ENCODE measurements at regions not wholly inside any gene's neighbourhood (a gene's known extent, or its start where the extent isn't known, plus 50 kb on each side); places are given as distances from the start of the nearest gene placed in this dataset.

DNA sequence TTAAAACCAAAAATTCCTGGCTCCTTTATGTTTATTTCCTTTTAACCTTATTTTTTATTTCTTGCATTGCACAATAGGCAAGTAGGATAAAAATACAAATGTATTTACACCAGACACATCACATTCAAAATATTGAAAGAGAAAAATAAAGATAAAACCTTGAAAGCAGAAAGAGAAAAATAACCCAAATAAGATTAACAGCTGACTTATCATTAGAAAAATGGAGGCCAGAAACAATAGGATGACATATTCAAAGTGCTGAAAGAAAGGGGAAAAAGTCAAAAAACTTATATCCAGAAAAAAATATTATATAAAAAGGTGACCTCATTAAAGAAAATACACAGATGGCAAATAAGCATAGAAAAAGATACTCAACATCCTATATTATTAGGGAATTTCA is 459.4 kb downstream of the NUF2 start:
- TF ChIP-seq, protein P1, sequence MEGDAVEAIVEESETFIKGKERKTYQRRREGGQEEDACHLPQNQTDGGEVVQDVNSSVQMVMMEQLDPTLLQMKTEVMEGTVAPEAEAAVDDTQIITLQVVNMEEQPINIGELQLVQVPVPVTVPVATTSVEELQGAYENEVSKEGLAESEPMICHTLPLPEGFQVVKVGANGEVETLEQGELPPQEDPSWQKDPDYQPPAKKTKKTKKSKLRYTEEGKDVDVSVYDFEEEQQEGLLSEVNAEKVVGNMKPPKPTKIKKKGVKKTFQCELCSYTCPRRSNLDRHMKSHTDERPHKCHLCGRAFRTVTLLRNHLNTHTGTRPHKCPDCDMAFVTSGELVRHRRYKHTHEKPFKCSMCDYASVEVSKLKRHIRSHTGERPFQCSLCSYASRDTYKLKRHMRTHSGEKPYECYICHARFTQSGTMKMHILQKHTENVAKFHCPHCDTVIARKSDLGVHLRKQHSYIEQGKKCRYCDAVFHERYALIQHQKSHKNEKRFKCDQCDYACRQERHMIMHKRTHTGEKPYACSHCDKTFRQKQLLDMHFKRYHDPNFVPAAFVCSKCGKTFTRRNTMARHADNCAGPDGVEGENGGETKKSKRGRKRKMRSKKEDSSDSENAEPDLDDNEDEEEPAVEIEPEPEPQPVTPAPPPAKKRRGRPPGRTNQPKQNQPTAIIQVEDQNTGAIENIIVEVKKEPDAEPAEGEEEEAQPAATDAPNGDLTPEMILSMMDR (IDR thresholded peaks at IDR 0.05): no peak
- no peak for TF ChIP-seq ZFX (IDR thresholded peaks at IDR 0.05; ENCODE audit: borderline replicate concordance)
- H3K27ac ChIP-seq: no peak overlapping the region

DNA sequence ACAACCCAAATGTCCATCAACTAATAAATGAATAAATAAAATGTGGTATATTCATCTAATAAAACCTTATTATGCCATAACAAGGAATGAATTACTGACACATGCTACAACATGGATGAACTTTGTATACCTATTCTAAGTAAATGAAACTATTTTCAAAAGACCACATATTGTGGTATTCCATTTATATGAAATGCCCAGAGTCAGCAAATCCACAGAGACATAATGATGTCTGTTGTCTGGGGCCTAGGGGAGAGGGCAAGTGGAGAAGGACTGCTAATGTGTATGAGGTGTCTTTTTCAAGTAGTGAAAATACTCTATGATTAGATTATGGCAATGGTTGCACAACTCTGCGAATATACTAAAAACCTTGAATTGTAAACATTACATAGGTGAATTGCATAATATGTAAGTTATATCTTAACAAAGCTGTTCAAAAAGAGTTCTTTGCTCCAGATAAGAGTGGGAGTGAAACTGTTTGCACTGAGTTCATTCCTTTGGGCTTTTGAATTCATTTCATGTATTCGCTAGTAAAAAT is 464.2 kb downstream of the NUF2 start:
- no peak for TF ChIP-seq ZFX (IDR thresholded peaks at IDR 0.05; ENCODE audit: borderline replicate concordance)
- H3K27ac ChIP-seq: no peak overlapping the region

DNA sequence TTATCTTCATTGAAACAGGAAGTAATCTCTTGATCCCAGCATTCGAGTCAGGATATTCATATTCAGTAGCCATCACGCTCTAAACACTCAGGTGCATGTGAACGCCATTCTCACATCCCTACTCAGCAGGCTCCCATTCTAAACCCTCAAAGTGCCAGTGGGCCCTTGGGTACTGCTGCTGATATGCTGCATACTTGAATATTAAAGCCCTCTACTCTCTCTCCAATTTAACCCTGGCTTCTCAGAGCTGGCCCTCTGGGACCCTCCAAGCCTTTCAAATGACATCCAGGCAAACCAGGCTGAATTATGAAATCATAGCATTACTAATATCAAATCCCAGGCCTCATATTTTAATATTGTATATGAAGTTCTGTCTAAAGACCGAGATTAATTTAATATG is 468.2 kb downstream of the NUF2 start:
- H3K27ac ChIP-seq: no peak overlapping the region
- TF ChIP-seq, protein P1 (IDR thresholded peaks at IDR 0.05): no peak
- TF ChIP-seq ZFX (IDR thresholded peaks at IDR 0.05; ENCODE audit: borderline replicate concordance): no peak

DNA sequence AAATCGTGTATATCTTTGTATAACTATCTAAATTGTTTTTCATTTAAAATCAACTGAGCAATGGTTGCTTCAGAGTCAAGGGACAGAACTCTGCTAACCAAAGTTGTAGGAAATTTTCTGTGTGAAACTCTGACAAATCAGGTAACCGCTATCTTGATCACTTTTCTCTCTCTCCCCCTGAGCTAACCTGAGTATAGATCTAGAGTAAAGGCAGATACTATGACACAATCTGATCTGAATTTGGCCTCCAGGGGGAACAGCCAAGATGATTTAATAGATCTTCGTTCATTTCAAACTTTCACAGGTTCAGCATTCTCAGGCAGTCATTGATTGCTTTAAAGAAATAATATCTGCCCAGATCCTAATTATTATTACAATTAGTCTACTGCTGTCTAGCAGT is 472.8 kb downstream of the NUF2 start:
- TF ChIP-seq, protein P1 (IDR thresholded peaks at IDR 0.05): no peak
- TF ChIP-seq ZFX (IDR thresholded peaks at IDR 0.05; ENCODE audit: borderline replicate concordance): no peak
- no peak overlapping the region for H3K27ac ChIP-seq

DNA sequence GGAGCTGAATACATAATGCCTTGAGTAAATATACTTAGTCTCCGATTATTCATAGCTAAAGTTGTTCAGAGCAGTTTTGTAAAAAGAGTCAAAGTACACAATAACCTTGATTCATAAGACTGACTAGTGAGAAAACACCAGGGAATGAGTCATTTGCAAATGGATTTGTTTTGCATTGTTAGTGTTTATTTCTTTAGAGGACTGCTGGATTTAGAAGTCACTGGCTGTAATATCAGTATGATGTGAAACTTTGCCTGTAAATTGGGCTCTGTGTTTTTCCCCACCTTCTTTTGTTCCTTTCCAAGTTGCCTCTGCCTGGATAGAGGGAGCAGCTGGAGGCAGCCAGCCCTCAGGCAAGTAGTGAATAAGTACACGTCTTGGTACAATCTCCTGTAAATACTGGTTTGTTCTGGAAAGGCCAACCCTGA is 474.7 kb downstream of the NUF2 start:
- TF ChIP-seq ZFX (IDR thresholded peaks at IDR 0.05; ENCODE audit: borderline replicate concordance): no peak

DNA sequence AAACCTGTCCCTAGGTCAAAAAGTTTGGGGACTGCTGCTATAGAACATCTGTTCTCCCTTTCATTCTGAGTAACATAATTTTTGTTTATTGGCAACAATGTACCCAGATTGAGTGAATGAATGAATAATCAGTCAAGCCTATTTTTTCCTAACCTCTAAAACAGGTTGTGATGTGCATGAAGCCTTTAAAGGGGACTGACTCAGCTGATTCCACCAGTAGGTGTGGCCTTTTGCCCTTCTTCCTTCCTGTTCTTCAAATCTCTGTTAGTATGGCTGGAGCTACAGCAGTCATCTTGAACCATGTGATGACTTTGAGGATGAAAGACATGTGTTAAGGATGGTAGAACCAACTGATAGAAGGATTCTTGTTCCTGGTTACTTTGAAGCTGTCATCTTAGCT is 476.1 kb downstream of the NUF2 start:
- no peak overlapping the region for H3K27ac ChIP-seq
- TF ChIP-seq ZFX (IDR thresholded peaks at IDR 0.05; ENCODE audit: borderline replicate concordance): no peak
- TF ChIP-seq, protein P1 (IDR thresholded peaks at IDR 0.05): no peak

More for the DNA sequence above, 474.7 kb downstream of the NUF2 start:
- H3K27ac ChIP-seq: peak overlapping the region; percentile 61

DNA sequence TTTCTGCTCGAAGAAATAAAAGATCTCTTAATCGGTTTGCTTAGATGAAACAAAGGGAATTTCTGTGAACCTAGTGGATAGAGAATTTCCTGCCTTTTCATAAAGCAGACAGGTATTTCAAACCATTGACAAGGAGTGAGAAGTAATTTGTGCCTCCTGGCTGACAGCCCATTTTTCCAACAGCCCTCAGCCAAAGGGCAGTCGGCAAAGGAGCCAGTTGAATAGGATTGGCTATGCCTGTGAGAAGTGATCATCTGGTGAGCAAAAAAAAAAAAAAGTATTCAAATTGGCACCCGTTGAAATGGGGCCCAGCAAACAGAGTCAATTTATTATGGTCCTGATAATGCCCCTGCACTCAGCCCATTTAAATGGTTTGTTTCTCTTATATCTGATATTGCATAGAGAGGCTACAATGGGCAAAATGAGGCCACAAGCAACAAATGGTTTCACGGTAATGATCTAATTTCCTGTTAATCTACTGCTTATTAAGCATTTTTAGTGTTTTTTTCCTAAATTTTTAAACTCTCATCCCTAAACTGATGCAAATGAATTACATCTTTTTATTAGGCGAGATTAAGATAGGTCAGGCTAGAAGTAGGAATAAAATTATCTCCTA is 477.5 kb downstream of the NUF2 start:
- H3K27ac ChIP-seq: no peak overlapping the region
- TF ChIP-seq, protein P1 (IDR thresholded peaks at IDR 0.05): no peak
- no peak for TF ChIP-seq ZFX (IDR thresholded peaks at IDR 0.05; ENCODE audit: borderline replicate concordance)

DNA sequence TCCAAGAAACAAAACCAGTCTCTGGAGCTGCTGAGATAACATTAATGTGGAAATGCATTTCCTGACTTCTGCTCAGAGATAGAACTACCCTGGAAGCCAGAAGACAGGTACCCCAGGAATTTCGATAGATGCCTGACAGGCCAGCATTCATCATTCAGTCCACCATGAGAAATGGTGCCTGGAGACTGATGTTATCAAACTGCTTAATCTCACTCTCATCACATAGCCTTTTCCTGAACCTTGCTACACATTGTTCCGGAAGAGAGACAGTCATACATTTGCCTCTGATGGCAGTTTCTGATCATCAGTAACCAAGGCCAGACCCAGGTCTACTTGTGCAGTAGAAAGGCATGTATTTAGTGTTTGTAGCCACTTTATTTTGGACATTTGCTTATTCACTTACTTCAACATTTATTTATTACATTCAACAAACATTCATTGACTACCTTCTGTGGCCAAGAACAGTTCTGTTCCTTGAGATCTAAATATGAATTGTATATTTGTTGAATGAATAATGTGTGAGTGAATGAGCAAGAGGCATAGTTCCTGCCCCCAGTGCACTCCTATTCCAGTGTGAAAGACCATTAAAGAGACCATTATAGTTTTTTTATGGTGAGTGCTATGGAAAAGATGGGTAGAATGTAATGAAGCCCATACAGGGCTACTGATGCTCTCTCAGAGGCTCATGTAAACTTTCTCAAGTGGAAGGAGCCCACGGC is 485.7 kb downstream of the NUF2 start:
- TF ChIP-seq, protein P1 (IDR thresholded peaks at IDR 0.05): no peak
- no peak for TF ChIP-seq ZFX (IDR thresholded peaks at IDR 0.05; ENCODE audit: borderline replicate concordance)
- no peak overlapping the region for H3K27ac ChIP-seq

Data from 22Rv1 (cell line).